ENCODE measurements at regions not wholly inside any gene's neighbourhood (a gene's known extent, or its start where the extent isn't known, plus 50 kb on each side); places are given as distances from the start of the nearest gene placed in this dataset.
"Not testable (repeated sequence)": the region's sequence is repeated elsewhere in the genome, so short reads cannot be mapped to it uniquely, and the experiment has no call there.

DNA sequence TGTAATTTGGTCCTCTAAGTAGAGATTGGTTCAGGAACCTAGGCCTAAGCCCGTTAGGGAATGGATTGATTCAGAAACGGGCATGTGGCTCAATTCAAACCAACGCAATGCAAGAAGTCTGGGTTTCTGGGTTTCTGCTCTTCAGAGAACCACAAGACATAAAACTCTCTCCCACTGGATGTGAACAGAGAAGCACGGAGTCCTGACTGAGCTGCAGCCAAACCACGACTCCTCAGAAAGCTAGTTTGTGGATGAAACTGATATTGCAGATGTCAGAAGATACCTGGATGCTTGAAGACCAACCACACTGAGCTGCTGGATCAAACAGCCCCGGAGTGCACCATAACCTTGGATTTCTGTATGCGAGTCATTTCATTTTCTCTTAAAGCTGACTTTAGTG, 50.0 kb downstream of the SOD2 start:
- intact Hi-C loops (cut with DNase I), result no loop called here
- no peak for DNase-seq (ENCODE audit: low spot score)

DNA sequence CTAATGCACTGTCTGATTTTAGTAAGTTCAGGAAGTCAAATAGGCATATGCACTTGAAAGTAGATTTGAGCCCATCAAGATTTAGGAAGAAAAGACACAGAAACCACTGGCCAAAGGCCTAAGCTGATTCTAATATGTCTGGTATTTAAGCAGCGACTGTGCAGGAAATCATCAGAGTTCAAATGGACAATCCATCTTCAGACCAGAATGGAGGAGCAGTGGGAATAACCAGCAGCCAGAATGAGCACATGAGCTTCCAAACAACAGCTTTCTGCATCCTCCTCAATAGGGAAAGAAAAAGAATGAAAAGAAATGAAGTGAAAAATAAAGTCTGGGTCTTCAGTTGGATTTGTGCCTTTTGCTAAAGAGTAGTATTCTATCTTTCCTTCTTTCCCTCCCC, 50.6 kb downstream of the SOD2 start:
- intact Hi-C loops (cut with DNase I), result no loop called here
- DNase-seq (ENCODE audit: low spot score), result no peak

DNA sequence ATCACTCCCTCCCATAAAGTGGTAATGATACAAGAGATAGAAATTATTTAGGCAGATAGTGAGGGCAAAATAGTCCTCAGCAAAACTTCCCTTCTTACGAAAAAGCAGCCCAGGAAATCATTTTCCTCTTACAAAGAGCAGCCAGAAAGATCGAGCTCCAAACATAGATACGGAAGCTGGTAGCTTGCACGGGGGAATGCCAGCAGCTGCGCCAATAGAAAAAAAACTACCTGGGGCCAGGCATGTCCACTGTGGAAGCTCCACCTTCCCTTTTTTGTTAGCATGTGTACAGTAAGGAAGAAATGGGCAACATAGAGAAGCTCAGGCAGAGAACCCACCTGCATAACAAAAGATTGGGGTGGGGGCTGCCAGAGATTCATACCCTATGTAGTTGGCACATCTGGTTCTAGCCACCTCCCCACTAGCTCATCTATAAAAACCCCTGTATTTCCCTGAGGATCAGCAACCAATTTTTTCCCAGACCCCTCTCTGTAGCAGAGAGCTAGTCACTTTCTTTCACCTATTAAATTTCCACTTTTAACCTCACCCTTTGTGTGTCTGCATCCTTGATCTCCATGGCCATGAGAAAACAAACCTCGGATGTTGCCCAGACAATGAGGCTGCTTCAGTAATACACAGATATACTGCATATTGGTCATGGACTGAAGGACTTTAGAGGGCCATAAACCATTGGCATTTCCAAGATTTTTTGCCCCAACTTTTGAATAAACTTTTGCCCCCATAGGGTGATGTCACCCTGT, 52.1 kb downstream of the SOD2 start:
- no peak for DNase-seq (ENCODE audit: low spot score)
- intact Hi-C loops (cut with DNase I), result no loop called here

DNA sequence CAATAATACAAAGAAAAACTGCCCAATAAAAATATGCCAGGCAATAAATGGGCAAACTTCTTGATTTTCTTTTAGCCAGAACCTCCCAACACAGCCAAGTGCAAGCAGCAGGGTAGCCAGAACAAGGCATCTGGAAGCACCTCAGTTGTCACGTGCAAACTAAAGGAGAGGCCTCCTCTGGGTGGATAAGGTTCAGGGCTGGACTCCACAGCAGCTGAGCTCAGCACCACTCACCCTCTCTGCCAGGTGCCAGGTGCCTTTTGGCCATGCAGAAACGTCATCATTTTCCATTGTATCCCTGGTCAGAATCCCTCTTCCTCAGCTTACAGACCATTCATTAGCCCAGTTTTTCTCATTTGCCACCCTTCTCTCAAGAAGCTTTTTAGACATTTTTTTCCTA, 52.7 kb downstream of the SOD2 start:
- DNase-seq (ENCODE audit: low spot score), result no peak
- intact Hi-C loops (cut with DNase I), result no loop called here

DNA sequence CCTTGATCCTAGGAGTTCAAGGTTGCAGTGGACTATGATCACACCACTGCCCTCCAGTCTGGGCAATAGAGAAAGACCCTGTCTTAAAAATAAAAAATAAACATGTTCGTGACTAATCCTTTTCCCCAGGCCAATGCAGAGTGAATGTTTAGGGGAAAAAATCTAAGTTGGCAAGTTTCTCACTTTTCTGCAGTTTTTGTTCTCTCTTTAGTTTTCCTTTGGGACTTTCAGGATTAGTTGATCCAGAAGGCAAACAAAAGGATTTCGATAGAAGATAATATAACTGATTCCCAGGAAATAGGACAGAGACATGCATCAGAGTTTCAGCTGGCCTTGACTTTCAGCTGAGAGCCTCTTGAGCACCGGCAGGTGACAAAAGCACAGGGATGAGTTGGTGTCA, 53.3 kb downstream of the SOD2 start:
- no peak for DNase-seq (ENCODE audit: low spot score)
- intact Hi-C loops (cut with DNase I), result no loop called here

DNA sequence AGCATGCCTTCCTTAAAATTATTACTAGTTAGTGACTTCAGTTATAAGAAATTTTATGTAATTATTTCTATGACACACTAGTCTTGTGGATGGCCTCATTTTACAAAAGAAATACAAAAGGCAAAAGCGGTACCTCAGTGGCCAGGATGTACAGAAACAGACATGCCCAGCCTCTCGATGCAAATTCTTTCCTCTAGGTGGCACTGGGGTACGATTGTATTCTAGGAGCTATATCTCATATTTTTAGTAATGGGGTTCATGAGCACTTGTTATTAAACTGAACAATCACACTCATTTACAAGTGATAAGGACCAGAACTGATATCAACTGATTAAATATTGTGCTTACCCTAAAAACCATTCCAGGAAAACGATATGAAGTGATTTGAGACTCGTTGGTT, 59.8 kb downstream of the SOD2 start:
- DNase-seq (ENCODE audit: low spot score), result no peak
- intact Hi-C loops (cut with DNase I), result no loop called here

DNA sequence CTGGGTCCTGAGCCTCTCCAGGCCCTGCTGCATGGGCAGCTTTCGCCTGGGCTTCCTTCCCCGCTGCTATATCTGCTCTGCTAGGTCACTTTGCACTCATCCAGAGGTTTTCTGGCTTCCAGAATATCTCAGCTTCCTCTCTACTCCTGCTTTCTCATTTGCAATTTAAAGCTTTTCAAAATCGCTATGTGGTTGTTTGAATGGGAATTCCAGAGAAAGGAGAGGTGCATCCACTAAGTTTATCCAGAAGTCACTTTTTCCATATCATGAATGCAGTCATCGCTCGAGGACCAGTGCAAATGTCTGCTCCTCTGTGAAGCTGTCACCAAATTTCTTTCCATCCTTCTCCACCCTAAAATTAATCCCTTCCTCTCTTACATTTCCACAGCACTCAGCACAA, 61.2 kb downstream of the SOD2 start:
- no peak for DNase-seq (ENCODE audit: low spot score)
- intact Hi-C loops (cut with DNase I), result no loop called here

DNA sequence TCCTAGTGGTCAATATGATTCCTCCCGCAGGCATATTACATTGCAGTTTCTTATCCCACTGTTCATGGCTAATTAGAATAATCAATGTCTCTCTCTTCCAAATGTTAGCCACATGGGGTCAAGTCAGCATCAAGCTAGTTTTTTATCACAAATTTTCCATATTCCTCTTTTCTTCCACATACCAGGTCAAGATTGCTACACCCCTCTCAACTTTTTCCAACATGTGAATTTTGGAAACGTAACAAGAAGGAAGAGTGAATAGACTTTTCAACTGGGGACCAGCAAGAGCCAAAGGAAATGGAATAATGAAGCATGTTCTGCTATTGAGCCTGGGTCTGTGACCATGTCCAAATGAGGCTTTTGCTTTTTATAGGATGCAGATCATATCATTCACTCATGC, 65.1 kb downstream of the SOD2 start:
- no peak for DNase-seq (ENCODE audit: low spot score)
- intact Hi-C loops (cut with DNase I), result no loop called here

DNA sequence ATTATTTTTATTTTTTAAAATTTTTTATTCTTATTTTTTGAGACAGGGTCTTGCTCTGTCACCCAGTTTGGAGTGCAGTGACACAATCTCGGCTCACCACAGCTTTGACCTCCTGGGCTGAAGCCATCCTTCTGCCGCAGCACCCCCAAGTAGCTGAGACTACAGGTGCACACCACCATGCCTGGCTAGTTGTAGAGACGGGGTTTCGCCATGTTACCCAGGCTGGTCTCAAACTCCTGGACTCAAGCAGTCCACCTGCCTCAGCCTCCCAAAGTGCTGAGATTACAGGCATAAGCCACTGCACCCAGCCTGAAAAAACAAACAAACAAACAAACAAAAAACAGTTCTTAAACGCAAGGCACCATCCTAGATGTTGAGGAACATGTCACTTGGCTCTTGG, 66.5 kb downstream of the SOD2 start:
- DNase-seq (ENCODE audit: low spot score); intact Hi-C loops (cut with DNase I): not testable (repeated sequence)

DNA sequence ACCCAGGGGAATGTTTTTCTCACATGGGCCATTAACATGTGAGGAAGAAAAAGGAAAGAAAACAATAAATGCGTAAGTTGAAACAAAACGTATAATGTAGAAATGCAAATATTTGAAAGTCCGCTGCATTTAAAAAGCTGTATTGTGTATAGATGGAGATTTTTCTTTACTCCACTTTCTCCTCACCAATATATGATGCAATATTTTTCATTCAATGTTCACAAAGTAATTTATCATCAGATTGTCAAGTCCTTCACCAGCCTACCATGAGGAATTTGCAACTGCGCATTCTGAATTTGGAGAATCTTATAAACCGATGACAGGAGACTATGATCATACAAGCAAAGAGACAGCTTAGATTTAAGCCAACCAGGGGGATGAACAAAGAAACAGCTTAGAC, 69.9 kb downstream of the SOD2 start:
- intact Hi-C loops (cut with DNase I), result no loop called here
- DNase-seq (ENCODE audit: low spot score), result no peak

DNA sequence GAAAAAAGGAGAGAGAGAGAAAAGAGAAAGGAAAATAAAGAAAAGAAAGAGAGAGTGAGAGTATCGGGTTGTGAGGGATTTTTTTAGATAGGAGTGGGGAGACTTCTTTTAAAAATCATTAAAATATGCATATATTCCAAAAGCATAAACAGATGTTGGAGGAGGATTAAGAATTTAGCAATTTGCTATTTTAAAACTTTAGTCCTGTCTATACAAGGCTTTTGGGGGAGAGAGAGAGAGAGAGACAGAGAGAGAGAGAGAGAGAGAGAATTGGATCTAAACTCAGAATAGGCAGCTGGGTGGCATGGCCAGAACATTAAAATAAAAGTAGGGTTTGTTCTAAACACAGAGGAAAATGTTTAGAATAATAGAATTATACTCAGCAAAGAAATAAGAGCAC, 72.1 kb downstream of the SOD2 start:
- no peak for DNase-seq (ENCODE audit: low spot score)
- intact Hi-C loops (cut with DNase I), result no loop called here

DNA sequence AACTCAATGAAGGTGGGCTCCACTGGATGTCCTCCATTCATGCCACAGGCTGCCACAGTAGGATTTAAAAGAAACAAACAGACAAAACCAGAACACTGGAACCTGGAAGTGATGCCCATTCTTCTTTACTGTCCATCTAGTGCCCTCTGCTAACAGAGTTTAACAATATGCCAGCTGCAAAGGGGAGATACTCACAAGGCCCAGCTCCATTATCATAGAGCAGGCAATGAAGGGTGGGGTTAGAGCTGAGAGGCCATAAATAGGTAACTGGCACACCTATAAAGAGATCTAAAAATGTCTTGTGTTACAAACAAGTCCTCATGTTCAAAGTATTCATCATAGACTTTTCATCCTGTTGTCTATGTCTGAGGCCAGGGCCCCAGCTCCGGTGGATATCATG, 75.6 kb downstream of the SOD2 start:
- no peak for DNase-seq (ENCODE audit: low spot score)
- intact Hi-C loops (cut with DNase I), result no loop called here

DNA sequence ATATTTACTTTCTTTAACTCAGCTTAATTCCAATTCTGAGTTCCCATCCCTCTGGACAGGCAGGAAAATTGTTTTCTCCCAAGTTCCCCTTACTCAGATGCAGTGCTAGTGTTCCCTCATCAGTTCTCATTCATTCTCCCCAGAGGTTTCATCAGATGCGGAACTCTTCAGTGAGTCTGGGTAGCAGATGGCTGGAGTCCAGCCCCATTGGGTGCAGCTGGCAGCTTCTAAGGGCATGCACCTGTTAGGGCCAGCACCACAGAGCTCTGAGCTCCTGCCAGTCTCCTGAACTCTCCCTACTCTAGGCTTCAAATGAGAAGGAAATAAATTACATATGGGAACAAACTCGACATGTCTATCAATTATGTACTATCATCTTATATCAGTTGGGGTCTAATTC, 76.6 kb downstream of the SOD2 start:
- no peak for DNase-seq (ENCODE audit: low spot score)
- intact Hi-C loops (cut with DNase I), result no loop called here

DNA sequence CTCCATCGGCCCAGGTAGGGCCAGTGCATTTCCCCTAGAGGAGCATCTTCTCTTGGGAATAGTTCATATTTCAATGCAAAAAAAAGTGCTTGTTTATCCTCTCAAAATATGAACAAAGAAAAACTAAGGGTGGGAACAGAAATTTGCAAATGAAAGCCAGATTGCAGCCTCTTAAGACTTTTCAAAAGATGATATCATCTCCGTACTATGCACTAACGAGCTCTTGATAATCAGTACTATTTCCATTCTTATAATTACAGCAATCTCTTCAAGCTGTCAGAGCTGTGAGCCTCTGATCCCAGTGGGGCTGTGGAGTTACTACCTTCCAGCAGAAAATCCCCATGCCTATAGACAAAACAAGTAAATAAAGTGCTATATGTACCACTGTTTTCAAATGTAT, 77.1 kb downstream of the SOD2 start:
- intact Hi-C loops (cut with DNase I), result no loop called here
- DNase-seq (ENCODE audit: low spot score), result no peak

DNA sequence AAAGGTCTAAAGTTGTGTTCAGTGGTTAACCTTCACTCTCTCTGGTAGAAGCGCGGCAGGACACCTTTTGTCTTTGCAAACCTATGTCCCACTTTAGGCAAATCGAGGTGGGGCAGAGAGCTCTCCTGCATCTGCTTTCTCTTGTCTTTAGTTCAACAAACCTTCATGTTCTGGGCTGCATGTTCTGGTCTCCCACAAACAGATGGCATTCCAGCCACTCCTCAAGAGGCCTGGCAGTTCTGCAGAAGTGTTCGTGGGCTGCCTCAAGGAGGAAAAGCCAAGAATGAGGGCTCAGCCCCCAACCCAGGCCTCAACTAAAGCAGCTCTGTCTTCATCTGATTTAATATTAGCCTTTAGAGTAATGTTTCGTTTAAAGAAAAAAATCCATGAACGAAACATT, 82.2 kb downstream of the SOD2 start:
- intact Hi-C loops (cut with DNase I), result no loop called here
- DNase-seq (ENCODE audit: low spot score), result no peak

DNA sequence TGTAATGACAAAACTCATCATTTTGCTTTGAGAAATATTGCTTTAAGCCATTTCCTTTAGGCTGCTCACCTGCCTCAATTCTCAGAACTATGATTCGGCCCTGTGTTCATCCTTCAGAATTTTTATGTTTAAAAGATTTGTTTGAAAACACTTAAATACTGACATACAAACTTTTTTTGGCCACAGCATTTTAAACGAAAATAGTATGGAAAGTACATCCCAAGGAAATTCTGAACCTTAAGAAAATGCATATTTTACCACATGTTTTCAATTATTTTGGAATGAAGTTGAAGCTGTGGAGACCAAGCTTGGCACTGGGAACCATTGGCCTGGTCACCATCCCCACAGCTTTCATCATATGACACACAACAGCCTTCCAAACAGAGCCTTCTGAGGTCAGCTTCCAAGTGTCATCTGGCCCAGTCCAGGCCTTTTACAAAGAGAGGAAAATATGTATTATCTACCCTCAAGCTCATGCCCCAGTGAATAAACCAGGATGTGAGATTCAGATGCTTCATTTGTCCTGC, 83.3 kb downstream of the SOD2 start:
- intact Hi-C loops (cut with DNase I), result no loop called here
- no peak for DNase-seq (ENCODE audit: low spot score)

DNA sequence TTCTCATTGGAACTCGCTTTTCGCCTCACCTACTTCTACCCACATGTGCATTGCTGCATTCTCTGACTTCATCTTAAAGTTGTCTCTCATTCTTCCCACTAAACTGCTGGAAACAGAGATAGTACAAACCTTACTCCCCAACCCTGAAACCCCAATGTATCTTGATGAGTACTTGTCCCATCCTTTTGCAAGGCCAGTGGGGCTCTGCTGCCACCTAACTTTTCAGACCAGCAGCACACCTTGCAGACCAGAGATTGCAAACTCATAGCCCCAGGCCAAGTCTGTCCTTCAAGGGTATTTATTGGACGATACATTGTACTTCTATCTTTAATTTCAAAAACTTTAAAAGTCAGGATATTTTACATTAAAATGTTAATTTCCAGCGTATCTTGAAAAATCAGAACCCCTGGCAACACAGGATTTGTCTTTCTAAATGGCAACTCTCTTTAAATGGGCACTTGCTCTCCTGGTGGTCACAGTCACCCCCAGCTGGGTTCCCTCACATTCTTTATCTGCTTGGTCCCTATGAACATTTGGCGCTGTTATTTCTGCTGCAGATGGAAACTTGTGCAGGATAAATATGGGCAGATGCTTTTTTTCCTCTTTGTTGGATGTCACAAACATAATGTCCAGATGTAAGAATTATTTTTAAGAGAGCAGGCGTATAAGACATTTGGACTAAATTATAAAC, 83.9 kb downstream of the SOD2 start:
- intact Hi-C loops (cut with DNase I), result no loop called here
- DNase-seq (ENCODE audit: low spot score), result no peak

DNA sequence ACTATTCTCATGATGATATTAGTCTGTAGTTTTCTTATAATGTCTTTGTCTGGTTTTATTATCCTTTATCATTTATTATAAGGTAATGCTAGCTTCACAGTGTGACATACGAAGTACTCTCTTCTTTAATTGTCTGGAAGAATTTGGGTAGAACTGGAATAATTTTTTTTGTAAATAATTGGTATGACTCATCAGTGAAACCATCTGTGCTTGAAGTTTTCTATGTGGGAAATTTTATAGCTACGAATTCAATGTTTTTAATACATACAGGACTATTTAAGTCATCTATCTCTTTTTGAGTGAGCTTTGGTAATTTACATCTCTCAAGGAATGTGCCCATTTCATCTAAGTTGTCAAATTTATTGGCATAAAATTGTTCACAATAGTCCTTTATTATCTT, 86.3 kb downstream of the SOD2 start:
- DNase-seq (ENCODE audit: low spot score), result no peak
- intact Hi-C loops (cut with DNase I), result no loop called here

DNA sequence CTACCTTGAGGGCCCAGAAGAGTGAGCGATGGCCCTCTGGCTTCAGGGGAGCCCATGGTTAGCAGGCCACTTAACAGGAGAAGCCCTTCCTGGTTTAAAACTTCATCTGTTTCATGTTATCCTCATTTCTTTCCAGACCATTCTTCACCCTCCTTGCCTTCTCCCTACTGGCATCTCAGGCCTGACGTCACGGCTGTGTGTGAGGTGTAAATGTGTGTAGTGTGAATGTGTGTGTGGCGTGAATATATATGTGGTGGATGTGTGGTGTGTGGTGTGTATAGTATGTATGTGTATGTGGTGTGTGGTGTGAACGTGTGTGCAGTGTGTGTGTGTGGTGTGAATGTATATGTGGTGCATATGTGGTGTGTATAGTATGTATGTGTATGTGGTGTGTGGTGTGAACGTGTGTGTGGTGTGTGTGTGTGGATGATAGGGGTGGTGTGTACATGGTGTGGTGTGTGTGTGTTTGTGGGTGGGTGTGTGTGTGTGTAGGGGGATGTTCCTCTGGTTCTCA, 88.5 kb downstream of the SOD2 start:
- DNase-seq (ENCODE audit: low spot score), result no peak
- intact Hi-C loops (cut with DNase I), result no loop called here

DNA sequence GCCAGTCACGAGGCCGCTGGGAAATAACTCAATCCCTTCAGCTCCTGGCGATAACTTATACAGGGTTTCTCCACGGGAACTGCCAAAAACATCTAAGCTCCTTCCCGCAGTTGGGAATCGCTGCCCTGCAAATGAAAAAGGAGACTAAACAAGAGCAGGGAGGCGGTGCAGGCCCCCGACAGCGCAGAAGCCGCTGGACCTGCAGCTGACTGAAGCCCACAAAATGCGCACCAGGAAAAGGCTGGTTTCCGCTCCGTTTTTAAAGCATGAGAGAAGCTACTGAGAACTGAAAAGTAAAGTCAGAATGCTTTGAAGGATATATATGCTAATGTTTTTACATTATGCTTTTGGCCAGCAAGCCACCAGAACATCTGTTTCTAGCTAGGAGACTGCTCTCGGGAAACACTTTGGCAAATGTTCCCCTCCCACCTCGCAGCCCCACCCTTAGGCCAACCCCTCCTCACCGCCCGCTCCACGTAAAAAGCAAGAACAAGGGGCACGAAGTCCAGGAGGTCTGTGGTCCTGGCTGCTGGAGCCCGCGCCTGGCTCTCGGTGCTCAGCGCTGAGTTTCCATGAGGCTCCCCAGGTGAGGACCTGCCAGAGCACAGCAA, 90.5 kb downstream of the SOD2 start:
- intact Hi-C loops (cut with DNase I), result no loop called here
- DNase-seq (ENCODE audit: low spot score), result no peak

DNA sequence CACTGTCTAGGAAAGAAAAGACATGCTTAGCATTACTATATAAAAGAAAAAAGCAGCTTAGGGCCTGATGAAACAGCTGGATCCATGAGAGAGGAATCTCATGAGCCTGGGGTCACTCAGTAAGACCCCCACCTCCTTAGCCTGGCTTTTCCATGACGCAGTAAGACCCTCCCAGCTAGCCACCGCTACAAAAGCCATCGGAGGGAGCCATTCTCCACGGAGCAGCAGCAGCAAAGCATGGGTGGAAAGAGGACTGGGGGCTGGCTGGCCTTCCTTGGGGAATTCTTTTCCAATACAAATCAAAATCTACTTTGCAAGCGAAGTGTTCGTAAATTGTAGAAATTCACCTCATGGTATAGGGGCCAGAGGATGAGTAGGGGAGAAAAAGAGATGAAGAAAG, 91.8 kb downstream of the SOD2 start:
- intact Hi-C loops (cut with DNase I), result no loop called here
- no peak for DNase-seq (ENCODE audit: low spot score)
